NOMO-1 (cell line): ENCODE measurements at regions not wholly inside any gene's neighbourhood (a gene's known extent, or its start where the extent isn't known, plus 50 kb on each side); places are given as distances from the start of the nearest gene placed in this dataset.

ENCODE experiments used
- DNase-seq, 2 experiments: peaks; one replicate each; lab custom pipeline; 2025; ENCODE audit not compliant: unreplicated experiment in 2 of 2; lab: John Stamatoyannopoulos, UW

DNA sequence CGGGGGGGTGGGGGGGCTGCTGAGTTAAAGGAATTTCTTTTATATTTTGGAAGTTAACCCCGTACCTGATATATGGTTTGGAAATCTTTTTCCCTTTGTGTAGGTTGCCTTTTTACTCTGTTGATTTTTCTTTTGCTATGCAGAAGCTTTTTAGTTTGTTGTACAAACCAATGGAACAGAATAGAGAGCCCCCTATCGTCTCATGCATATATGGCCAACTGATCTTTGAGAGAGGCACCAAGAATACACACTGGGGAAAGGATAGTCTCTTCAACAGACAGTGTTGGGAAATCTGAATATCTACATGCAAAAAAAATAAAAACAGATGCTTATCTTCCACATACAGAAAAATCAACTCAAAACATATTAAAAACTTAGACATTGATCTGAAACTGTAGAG is 647.8 kb upstream of the KLHL29 start:
- peak in 1 of 2 experiments; percentile 0 for DNase-seq

DNA sequence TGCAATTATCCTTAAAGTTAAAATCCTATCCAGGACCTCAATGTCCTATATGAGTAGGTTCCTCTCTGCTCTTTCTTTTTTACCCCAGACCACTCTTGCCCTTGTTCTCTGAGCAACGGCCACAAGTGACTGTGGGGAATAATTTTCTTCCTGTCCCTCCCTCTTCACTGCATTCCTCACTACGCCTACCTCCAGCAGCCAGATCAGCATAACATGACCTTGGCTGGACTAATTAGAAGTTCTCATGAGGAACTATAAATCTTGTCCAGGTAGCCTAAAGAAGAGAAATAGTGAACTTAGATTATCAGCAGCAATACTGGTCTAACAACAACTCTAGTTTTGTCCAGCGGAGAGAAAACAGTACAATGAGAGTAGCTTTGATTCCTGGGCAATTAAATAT is 643.8 kb upstream of the KLHL29 start:
- DNase-seq = no peak

DNA sequence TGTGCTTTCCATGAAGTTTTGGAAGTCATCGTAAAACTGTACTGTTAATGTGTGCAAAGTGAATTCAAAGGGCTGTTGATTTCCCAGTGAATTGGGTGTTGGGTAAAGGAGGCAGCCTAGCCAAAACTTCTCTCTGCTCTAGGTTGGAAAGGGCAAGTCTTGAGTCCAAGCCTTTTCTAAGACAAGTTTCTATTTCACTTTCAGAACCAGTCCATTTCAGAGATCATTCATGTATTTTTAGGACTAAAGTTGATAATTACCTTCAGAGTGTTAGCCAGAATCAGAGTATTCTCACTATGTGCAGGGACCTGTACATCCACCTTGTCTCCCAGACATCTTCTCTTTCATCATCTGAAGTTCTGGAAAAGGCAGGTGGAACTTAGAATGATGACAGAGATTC is 636.1 kb upstream of the KLHL29 start:
- DNase-seq = no peak

DNA sequence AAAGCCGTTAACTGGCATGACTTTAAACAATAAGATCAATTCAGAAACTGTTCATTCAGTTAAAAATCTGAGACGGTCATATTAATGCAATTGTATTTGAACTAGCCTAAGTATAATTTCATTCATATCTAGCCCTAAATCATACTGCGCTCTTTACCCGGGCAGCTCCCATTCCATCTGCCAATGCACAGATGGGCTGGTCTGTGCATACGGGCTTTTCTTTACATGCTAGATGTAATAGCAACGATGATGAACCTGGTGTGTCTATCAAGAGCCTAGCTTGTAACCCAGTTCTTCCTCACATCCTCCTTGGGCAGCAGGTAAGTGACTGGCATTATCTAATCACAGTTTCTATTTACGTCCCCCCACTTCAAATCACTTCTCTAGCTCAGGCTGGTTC is 631.5 kb upstream of the KLHL29 start:
- DNase-seq = no peak

DNA sequence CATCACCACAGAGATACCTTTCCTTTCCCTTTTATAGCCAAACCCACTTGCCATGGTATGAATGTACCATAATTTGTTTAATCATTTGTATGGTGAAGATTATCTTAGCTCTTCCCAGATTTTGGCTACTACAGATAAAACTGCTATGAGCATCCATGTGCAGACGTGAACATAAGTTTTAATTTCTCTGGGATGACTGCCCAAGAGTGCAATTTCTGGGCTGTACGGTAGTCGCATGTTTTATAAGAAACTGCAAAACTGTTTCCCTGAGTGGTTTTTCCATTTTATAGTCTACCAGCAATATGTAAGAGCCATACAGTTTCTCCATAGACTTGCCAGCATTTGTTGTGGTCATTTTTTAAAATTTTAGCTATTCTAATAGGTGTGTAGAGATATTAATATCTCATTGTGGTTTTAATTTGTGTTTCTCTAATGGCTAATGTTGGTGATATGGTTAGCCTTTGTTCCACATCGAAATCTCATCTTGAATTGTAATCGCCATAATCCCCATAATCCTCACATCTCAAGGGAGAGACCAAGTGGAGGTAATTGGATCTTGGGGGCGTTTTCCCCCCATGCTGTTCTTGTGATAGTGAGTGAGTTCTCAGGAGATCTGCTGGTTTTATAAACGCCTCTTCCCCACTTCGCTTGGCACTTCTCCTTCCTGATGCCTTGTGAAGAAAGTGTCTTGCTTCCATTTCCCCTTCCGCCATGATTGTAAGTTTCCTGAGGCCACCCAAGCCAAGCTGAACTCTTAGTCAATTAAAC is 628.5 kb upstream of the KLHL29 start:
- DNase-seq = no peak

DNA sequence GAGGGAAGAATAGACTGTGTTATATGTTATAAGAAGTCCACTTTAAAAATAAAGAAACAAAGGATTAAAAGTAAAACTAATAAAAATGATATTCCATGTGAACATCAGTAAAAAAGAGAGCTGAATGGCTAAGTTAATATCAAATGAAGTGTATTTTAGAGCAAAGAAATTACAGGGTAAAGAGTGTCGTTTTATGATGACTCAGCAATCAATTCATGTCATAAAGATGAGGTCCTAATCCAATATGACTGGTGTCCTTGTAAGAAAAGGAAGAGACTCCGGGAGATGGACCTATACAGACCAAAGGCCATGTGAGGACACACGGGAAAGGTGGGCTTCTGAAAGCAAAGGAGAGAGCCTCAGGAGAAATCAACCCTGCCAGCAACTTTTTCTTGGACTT is 615.5 kb upstream of the KLHL29 start:
- no peak for DNase-seq

DNA sequence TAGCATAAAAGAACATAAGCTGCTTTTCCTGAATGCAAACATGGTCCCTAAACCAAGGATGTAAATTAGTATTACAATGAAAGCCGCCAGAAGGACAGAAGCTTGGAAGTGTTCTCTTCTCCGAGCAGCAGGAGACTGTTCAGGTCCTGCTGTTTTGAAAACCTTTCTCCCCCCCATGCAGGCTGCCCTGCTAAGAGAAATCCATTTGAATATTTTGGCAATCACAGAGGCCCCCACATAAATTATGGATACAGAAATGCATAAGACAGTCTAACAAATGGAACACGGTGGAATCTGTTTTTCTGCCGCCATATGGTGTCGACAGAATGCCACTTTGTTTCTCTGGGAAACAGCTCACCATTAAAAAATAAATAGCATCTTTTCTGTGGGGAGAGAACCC is 600.4 kb upstream of the KLHL29 start:
- no peak for DNase-seq

DNA sequence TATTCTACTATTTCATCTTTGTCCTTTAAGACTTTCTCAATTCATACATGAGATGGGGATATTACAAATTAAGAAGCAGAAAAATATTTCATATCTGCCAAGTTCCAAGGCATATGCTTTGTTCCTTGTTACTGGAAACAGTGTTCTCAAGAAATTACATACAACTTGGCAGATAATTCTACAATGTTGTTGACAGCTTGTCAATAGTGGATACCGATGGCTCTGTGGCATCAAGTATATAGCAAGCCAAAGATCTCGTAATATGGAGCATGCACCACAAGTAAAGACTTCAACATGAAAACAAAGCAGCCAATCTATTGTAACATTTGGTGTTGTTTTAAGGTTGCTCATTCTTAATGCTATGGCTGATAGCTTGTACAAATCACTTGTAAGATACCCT is 598.2 kb upstream of the KLHL29 start:
- DNase-seq = no peak

DNA sequence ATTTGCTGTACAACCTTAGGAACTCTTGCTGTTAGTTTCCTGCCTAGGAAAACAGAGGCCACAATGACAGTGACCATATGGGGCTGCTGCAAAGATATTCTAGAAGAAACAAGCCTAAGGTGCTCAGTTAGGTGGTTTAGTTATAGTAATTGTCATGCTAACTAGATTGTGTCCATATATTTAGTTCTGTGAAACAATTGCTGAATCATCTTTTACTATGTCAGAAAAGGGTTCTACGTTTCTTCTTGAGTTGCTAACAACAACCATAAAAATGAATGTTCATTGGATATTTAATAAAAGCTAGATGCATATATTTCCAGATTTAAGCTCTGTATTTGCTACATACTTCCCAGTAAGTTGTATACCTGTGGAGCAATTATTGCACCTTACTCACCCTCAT is 597.2 kb upstream of the KLHL29 start:
- DNase-seq = no peak

DNA sequence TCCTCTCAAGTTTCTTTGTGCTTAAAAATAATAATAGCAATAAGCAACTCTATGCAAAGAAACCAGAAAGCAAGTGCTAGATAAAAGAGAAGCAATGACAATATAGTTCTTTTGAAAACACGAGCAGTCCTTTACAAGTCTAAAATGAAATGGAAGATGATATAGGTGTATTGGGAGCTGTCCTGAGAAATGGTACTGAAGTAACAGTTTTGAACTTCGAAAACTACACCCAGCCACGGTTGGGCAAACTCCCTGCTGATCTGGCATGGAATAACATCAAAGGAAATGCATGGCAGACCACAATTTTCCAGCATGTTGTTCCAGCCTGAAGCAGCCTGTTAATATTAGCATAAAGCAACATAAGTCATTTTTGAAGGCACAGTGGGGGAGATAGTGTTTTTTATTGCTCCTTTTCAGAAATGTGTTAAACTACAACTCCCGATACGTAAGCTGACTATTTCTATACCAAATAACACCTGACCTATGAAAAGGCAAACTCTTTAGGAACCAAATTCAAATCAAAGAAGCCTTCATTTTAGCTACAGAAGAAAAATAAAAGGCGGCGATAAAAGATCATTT is 596.1 kb upstream of the KLHL29 start:
- DNase-seq = no peak

DNA sequence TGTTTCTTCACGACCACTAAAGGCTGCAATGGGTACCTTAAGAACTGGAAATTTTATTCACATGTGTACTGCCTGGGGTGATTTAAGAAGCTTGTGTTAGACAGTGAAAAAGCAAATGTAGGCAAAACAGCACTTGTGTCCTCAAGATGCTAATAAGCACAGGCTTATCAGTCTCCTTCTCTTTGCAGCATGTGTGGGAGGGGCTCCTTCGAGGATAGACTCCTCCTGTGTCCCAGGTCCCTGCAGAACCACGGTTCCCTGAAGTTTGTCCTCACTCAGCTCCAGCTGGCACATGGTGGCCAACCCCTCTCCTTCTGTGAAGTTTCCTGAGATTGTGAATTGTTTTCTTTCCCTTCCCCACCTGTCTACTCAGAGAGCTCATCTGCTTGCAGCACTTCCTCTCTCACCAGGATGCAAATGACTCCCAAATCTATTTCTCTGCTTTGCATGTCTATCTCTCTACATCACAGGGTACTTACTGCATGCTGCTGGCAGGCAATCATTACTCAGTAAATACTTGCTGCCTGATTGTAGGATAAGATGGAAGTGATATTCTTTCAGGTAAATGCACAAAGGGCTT is 589.6 kb upstream of the KLHL29 start:
- DNase-seq = no peak

DNA sequence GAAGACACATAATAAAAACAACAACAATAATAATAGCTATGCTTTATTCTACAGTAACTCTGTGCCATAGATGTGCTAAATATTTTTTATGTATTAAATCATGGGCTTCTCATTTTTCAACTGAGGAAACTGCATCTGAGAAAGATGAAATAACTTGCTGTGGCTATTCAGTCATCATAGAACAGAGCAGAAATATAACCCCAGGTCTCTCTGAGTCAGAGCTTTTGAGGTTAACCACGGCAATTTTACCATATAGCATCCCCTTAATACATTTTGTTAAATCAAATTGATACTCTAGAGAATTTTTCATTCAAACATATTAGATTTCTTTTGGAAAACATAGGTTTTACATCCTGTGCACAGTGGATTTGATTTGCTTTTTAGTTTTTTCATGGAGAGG is 586.6 kb upstream of the KLHL29 start:
- no peak for DNase-seq

DNA sequence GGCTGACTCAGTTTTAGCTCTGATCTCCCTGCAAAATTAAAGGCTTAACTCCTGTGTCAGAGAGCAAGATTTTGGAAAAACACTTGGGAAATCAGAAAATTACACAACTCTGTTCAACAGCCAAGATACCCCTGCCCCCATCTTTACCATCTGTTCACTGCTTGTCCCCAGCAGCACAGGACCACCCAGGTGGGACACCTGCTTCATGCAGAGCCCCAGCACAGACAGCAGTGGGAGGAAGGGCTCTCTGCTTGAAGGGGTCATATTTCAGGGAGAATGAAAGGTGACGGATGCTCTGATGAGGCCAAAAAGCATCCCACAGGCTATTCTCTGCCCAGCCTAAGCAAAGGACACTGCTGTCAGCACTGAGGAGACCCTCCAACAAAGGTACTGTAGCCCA is 584.6 kb upstream of the KLHL29 start:
- no peak for DNase-seq

DNA sequence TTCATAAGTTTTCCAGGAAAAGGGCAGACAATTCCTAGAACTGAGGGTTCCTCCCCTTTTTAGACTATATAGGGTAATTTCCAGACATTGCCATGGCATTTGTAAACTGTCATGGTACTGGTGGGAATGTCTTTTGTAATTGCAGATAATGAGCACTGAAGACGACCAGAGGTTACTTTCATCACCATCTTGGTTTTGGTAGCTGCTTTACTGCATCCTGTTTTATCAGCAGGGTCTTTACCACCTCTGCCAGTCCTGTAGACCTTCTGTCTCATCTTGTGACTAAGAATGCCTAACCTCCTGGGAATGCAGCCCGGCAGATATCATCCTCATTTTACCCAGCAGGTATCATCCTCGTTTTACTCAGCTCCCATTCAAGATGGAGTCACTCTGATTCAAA is 583.9 kb upstream of the KLHL29 start:
- DNase-seq = no peak

DNA sequence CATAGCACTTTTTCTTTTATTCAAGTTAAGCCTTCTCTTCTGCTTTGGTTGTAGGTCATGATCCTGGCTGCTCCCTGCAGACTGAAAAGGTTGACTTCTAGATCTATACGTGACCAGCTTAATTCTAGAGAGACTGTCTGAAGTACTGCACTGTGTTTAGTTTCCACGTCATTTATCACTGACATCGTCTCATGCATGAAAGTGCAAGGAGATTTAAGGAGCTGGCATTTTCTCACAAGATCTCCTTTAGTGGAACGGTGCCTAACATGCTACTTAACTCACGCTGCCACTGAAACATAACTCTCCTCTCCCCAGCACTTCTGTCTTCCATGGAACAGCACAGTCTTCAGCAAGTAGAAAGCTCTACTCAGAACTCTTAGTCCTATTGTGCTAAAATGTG is 583.0 kb upstream of the KLHL29 start:
- no peak for DNase-seq

DNA sequence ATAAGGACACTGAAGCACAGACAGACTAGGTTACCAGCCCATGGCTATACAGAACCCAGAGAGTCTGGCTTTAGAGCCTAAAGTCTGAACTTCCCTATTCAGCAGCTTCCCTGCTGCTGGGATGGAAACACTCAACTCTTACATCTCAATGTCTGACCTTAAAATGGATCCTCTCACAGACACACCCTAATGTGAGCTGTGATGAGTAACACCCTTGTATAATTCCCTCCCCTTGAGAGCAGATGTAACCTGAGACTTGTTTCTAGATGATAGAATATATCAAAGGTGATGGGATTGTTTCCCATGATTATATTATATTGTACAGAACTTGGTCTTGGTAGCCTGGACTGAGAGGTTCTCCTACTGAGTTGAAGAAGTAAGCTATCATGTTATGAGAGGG is 577.1 kb upstream of the KLHL29 start:
- DNase-seq = no peak

DNA sequence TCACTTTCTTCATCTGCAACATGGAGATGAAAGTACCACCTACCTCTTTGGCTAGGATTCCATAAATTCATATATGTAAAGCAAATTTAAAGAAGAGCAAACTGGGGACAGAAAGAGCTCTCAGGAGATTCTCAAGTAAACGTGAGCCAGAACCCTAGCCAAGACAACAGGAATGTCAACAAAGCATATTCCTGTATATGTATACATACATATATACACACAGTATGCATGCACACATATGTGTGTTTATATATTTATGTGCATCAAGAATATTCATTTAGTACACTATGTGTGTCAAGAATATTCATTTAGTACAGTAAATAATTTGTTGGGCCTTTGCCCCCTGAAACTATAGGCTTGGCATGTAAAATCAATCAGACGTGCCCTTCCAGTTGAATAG is 574.4 kb upstream of the KLHL29 start:
- DNase-seq = no peak

DNA sequence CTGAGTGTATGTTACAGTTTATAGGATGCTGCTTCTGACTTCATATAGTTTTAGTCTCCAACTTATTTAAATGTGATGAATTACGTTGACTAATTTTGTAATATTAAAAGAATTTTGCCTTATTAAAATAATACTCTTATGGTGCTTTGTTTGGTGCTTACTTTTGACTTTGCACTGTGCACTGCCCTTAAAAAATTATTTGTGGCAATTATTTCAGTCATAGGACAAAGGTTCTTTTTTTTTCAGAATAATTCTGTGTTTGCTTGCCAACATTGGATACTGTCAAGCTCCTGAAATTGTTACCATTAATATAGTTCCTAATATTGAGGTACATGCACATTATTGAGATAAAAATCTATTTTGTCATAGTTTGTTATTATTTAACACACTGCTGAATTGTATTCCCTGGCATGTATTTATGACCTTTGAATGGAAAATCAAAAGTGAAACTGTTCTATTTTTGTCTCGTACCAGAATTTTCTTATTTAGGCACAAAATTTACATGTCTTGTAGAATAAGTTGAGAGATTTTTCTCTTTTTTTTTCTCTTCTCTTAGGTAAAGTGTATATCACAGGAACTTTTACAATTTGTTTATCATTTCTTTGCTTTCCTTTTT is 572.8 kb upstream of the KLHL29 start:
- no peak for DNase-seq

DNA sequence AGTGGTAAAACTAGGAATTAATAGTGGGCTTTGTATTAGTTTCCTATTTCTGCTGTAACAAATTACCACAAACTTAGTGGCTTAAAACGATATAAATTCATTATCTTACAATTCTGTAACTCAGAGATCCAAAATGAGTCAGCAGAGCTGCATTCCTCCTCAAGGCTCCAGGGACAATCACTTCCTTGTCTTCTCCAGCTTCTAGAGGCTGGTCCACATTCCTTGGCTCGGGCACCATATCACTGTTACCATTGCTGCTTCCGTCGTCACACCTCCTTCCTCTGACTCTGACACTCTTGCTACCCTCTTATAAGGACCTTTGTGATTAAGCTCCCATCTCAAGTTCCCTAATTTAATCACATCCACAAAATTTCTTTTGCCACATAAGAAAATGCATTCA is 567.8 kb upstream of the KLHL29 start:
- no peak for DNase-seq

DNA sequence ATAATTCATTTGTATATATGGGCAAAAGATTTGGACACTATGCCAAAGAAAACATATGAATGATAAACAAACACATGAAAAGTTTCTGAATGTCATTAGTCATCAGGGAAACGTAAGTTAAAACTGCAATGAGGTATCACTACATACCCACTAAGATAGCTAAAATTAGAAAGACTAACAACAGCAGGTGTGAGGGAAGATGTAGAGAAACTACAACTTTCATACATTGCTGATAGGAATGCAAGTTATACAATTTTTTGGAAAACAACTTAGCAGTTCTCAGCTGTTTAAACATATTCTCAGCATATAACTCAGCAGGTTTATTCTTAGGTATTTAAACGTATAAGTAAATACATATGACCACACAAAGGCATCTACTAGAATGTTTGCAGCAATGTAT is 563.5 kb upstream of the KLHL29 start:
- DNase-seq = no peak

DNA sequence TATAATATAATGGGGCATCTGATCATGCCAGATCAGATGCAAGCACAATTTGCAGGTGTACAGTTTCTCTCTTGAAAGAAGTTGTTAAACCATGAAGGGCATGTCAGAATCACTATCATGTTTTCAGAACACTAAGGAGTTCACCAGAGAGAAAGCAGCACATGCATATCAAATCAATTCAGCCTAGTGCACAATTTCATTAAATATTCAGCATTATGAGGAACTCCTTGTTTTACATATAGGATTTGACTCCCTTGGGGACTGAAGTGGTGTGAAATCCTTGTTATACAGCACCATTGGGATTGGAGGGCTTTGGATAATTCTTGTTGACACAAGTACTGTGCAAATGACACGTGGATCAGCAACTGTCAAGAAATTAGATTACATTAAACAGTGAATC is 562.1 kb upstream of the KLHL29 start:
- no peak for DNase-seq

DNA sequence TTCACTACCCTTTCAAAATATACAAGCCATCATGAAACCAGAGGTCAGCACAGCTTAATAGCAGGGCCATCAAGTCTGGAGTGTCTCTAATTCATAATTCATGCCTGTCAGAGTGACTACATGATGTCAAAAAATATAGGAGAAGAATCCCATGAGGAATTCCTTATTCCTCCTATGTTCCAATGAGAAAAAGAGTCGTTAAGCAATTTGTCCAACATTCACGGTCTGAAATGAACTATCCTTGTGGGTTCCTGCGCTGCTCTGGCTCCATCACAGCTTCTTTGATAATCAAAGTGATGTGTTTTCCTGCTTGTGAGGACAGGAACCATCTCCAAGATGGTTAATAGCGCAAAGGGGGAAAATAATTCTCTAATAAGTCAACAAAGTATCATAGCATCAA is 560.4 kb upstream of the KLHL29 start:
- no peak for DNase-seq
